Testis (tissue), 2 donors: ENCODE measurements at regions not wholly inside any gene's neighbourhood (a gene's known extent, or its start where the extent isn't known, plus 50 kb on each side); places are given as distances from the start of the nearest gene placed in this dataset.
"Not testable (repeated sequence)": the region's sequence is repeated elsewhere in the genome, so short reads cannot be mapped to it uniquely, and the experiment has no call there.

ENCODE experiments used
- POLR2A ChIP-seq: fragments of 450-650 bp; IDR thresholded peaks from one replicate; pipeline ENCODE4 v1.6.1; 2017; ENCODE audit warnings: antibody characterized with exemption, mild to moderate bottlenecking, moderate library complexity
- TF ChIP-seq, protein P1 (sequence below), 3 experiments: fragments of 450-650 bp in 2 of 3; fragments of 200-600 bp in 1 of 3; sonication (generic) in 1 of 3; IDR thresholded peaks; one replicate each; pipeline ENCODE4 v1.5.1; 2016 to 2019; ENCODE audit warnings: antibody characterized with exemption in 3 of 3, mild to moderate bottlenecking in 2 of 3, moderate library complexity in 1 of 3

- TF ChIP-seq, protein P1, sequence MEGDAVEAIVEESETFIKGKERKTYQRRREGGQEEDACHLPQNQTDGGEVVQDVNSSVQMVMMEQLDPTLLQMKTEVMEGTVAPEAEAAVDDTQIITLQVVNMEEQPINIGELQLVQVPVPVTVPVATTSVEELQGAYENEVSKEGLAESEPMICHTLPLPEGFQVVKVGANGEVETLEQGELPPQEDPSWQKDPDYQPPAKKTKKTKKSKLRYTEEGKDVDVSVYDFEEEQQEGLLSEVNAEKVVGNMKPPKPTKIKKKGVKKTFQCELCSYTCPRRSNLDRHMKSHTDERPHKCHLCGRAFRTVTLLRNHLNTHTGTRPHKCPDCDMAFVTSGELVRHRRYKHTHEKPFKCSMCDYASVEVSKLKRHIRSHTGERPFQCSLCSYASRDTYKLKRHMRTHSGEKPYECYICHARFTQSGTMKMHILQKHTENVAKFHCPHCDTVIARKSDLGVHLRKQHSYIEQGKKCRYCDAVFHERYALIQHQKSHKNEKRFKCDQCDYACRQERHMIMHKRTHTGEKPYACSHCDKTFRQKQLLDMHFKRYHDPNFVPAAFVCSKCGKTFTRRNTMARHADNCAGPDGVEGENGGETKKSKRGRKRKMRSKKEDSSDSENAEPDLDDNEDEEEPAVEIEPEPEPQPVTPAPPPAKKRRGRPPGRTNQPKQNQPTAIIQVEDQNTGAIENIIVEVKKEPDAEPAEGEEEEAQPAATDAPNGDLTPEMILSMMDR (IDR thresholded peaks at IDR 0.05), result not testable (repeated sequence)
- TF ChIP-seq POLR2A, result not testable (repeated sequence)
Observed at GRCh38 chr22:21215973-21216731, 167.4 kb upstream of the RIMBP3B start.
